ENCODE measurements at regions not wholly inside any gene's neighbourhood (a gene's known extent, or its start where the extent isn't known, plus 50 kb on each side); places are given as distances from the start of the nearest gene placed in this dataset.

DNA sequence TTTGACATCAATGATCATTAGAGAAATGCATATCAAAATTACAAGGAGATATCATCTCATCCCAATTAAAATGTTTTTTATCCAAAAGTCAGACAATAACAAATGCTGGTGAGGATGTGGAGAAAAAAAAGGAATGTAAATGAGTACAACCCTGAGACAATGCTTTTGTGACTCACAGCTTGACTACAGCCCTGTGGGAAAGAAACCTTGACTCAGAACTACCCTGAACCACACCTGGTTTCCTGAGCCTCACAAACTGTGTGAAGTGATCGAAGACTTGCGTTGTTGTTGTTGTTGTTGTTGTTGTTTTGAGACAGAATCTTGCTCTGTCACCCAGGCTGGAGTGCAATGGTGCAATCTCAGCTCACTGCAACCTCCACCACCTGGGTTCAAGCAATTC is 266.6 kb upstream of the MYT1L start:
- no peak for DNase-seq
- Histone ChIP-seq H3K4me1 (no peaks in the 10 kb centered on the region), H3K4me3 (no peak overlapping the region), H3K36me3 (no peaks in the 10 kb centered on the region), H3K27me3 (replicated peaks in 1 of 7) (no peaks in the 10 kb centered on the region), H3K27ac (no peak overlapping the region), H3K9me3 (peaks cover 0 to 16% (median 0%) of the 10 kb centered on the region in 8 donors)
- WGBS, 5 donors = 71 to 98% (median 80%) methylated on average over 2 of the region's 2 CpGs
- TF ChIP-seq POLR2AphosphoS5 (IDR thresholded peaks at IDR 0.05) = no peak
- intact Hi-C loops (cut with DNase I; ENCODE audit: low total_unique reads) = no loop called here

DNA sequence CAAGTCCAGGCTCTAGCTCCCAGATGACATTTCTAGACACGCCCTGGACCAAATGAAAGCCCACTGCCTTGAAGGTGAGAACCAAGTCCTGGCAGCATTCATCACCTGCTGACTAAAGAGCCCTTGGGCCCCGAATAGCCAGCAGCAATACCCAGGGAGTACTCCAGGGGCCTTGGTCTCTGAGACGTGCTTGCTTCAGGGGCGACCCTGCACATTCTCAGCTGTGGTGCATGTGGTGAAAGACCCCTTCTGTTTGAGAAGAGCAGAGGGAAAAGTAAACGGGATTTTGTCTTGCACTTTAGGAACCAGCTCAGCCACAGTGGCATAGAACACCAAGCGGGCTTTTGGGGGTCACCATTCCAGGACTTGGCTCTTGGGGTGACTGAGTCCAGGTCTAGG is 260.5 kb upstream of the MYT1L start:
- peaks cover 0 to 16% (median 0%) of the 10 kb centered on the region in 8 donors for H3K9me3 ChIP-seq
- no peak overlapping the region for H3K4me3 ChIP-seq
- H3K27ac ChIP-seq = no peak overlapping the region
- no peaks in the 10 kb centered on the region for H3K36me3 ChIP-seq
- 59 to 94% (median 79%) methylated on average over 2 to 6 of the region's 6 CpGs for WGBS, 5 donors
- intact Hi-C loops (cut with DNase I; ENCODE audit: low total_unique reads) = no loop called here
- no peaks in the 10 kb centered on the region for H3K4me1 ChIP-seq
- no peak for DNase-seq
- TF ChIP-seq POLR2AphosphoS5 (IDR thresholded peaks at IDR 0.05) (no peak), POLR2A (IDR thresholded peaks at IDR 0.05) (no peak)
- TF ChIP-seq, protein P1, sequence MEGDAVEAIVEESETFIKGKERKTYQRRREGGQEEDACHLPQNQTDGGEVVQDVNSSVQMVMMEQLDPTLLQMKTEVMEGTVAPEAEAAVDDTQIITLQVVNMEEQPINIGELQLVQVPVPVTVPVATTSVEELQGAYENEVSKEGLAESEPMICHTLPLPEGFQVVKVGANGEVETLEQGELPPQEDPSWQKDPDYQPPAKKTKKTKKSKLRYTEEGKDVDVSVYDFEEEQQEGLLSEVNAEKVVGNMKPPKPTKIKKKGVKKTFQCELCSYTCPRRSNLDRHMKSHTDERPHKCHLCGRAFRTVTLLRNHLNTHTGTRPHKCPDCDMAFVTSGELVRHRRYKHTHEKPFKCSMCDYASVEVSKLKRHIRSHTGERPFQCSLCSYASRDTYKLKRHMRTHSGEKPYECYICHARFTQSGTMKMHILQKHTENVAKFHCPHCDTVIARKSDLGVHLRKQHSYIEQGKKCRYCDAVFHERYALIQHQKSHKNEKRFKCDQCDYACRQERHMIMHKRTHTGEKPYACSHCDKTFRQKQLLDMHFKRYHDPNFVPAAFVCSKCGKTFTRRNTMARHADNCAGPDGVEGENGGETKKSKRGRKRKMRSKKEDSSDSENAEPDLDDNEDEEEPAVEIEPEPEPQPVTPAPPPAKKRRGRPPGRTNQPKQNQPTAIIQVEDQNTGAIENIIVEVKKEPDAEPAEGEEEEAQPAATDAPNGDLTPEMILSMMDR (IDR thresholded peaks at IDR 0.05 in 8 of 11, conservative IDR thresholded peaks at IDR 0.05 in 3 of 11) = no peak
- H3K27me3 ChIP-seq (replicated peaks in 1 of 7) = peaks cover 0 to 3% (median 0%) of the 10 kb centered on the region in 7 donors

DNA sequence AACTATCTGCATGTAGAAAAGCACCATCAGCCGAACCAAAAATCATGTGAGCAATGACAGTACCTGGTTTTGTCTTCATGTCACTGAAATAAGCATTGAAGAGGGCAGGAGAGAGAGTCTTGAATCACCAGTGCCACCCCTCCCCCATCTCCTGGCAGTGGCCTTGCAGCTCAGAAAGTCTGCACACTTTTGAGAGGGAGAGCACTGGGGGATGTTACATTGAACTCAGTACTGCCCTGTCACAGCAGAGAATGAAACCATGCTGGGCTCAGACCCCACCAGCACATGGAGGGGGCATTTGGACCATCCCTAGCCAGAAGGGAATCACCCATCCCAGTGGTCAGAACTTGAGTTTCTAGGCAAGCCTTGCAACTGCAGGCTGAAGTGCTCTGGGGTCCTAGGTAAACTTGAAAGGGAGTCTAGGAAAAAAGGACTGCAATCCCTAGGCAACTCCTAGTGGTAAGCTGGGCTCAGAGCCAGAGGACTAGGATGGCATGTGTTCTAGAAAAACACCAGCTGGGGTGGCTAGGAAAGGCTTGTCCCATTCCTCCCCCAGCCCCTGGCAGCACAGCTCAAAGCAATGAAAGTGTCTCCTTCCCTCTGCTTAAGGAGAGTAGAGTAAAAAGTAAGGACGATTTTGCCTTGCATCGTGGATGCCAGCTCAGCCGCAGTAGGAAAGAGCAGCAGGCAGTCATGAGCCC is 259.9 kb upstream of the MYT1L start:
- WGBS, 5 donors = 77 to 90% (median 86%) methylated on average over 4 of the region's 4 CpGs
- H3K27ac ChIP-seq = no peak overlapping the region
- H3K4me3 ChIP-seq = no peak overlapping the region
- DNase-seq = no peak
- H3K9me3 ChIP-seq = peaks cover 0 to 12% (median 0%) of the 10 kb centered on the region in 8 donors
- peaks cover 0 to 3% (median 0%) of the 10 kb centered on the region in 7 donors for H3K27me3 ChIP-seq (replicated peaks in 1 of 7)
- H3K4me1 ChIP-seq = no peaks in the 10 kb centered on the region
- no peaks in the 10 kb centered on the region for H3K36me3 ChIP-seq
- TF ChIP-seq, protein P1 (IDR thresholded peaks at IDR 0.05 in 8 of 11, conservative IDR thresholded peaks at IDR 0.05 in 3 of 11) = no peak
- no peak for TF ChIP-seq POLR2A (IDR thresholded peaks at IDR 0.05)
- TF ChIP-seq POLR2AphosphoS5 (IDR thresholded peaks at IDR 0.05) = no peak
- intact Hi-C loops (cut with DNase I; ENCODE audit: low total_unique reads) = no loop called here

DNA sequence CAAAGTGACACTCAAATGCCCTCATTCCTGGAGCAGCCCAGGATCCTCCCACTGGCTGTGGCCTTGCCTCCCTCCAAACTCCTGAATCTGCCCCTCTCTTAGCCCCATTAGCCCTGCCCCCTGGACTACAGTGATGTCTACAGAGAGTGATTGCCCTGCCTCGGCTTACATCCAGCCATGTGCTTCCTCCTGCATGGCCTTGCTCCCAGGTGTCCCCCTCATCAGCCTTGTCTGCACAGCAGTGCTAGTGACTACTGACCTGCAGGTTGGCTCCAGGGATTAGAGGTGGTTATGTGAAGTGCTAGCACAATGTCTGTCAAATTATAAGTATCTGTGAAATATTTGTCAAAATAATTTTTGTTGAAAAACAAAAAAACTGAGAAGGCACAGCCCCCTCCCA is 259.1 kb upstream of the MYT1L start:
- Histone ChIP-seq H3K4me3 (no peak overlapping the region), H3K27me3 (replicated peaks in 1 of 7) (peaks cover 0 to 3% (median 0%) of the 10 kb centered on the region in 7 donors), H3K36me3 (no peaks in the 10 kb centered on the region), H3K9me3 (peaks cover 0 to 5% (median 0%) of the 10 kb centered on the region in 8 donors), H3K27ac (no peak overlapping the region), H3K4me1 (no peaks in the 10 kb centered on the region)
- WGBS, 5 donors = 50 to 89% (median 80%) methylated on average over 1 of the region's 1 CpG
- intact Hi-C loops (cut with DNase I; ENCODE audit: low total_unique reads) = no loop called here
- no peak for DNase-seq
- TF ChIP-seq, protein P1 (IDR thresholded peaks at IDR 0.05 in 8 of 11, conservative IDR thresholded peaks at IDR 0.05 in 3 of 11) = no peak
- TF ChIP-seq POLR2A (IDR thresholded peaks at IDR 0.05) (no peak), POLR2AphosphoS5 (IDR thresholded peaks at IDR 0.05) (no peak)

All from spleen (tissue), 11 donors.